Trophoblast cell (in vitro differentiated cells and primary cell): ENCODE measurements at regions not wholly inside any gene's neighbourhood (a gene's known extent, or its start where the extent isn't known, plus 50 kb on each side); places are given as distances from the start of the nearest gene placed in this dataset.
A peak's percentile ranks its signal among the peaks of the same experiment; 100 is the strongest.

Source experiments
- DNase-seq, 2 donors: peaks; one replicate each; pipeline ENCODE4 v3.0.0-alpha.2; 2016
- H2AFZ ChIP-seq: 2 replicates; pipeline ENCODE4 v1.6.1; 2013; ENCODE audit warnings: low read length, moderate library complexity, mild to moderate bottlenecking; ENCODE audit not compliant: insufficient read depth, poor library complexity
- H2AK5ac ChIP-seq: 2 replicates; pipeline ENCODE4 v1.6.1; 2013; ENCODE audit warnings: mild to moderate bottlenecking, low read length
- H2BK120ac ChIP-seq: 2 replicates; pipeline ENCODE4 v1.6.1; 2013; ENCODE audit warnings: low read length, mild to moderate bottlenecking, moderate library complexity; ENCODE audit not compliant: insufficient read depth, poor library complexity
- H2BK12ac ChIP-seq: 2 replicates; pipeline ENCODE4 v1.6.1; 2013; ENCODE audit warnings: mild to moderate bottlenecking, low read length, moderate library complexity
- H2BK5ac ChIP-seq: 2 replicates; pipeline ENCODE4 v1.6.1; 2013; ENCODE audit warnings: low read length, low read depth, moderate library complexity, mild to moderate bottlenecking; ENCODE audit not compliant: poor library complexity
- H3K14ac ChIP-seq: 2 replicates; pipeline ENCODE4 v1.6.1; 2013; ENCODE audit warnings: mild to moderate bottlenecking, low read length
- H3K18ac ChIP-seq: 2 replicates; pipeline ENCODE4 v1.6.1; 2013; ENCODE audit warnings: mild to moderate bottlenecking, low read length
- H3K23ac ChIP-seq: 2 replicates; pipeline ENCODE4 v1.6.1; 2013; ENCODE audit warnings: low read length
- H3K27ac ChIP-seq: 2 replicates; pipeline ENCODE4 v1.5.1; 2013; ENCODE audit warnings: low read depth, mild to moderate bottlenecking, inconsistent platforms, low read length, moderate library complexity
- H3K27me3 ChIP-seq: 2 replicates; pipeline ENCODE4 v1.6.1; 2013; ENCODE audit warnings: inconsistent platforms, mild to moderate bottlenecking, low read length, moderate library complexity; ENCODE audit not compliant: insufficient read depth
- H3K36me3 ChIP-seq, 2 experiments: 1 replicate in 1 of 2; 2 replicates in 1 of 2; pipeline ENCODE4 v1.6.1; 2013; ENCODE audit warnings: low read length in 2 of 2, mild to moderate bottlenecking in 2 of 2, moderate library complexity in 1 of 2; ENCODE audit not compliant: insufficient read depth in 2 of 2, control insufficient read depth in 1 of 2
- H3K4ac ChIP-seq: 2 replicates; pipeline ENCODE4 v1.6.1; 2013; ENCODE audit warnings: low read depth, mild to moderate bottlenecking, low read length, moderate library complexity
- H3K4me1 ChIP-seq, 2 experiments: 1 replicate in 1 of 2; 2 replicates in 1 of 2; pipeline ENCODE4 v1.6.1; 2013; ENCODE audit warnings: low read length in 2 of 2, mild to moderate bottlenecking in 2 of 2, moderate library complexity in 1 of 2; ENCODE audit not compliant: insufficient read depth in 2 of 2, control insufficient read depth in 1 of 2
- H3K4me2 ChIP-seq: 2 replicates; pipeline ENCODE4 v1.6.1; 2013; ENCODE audit warnings: inconsistent platforms, mild to moderate bottlenecking, low read length, moderate library complexity
- H3K4me3 ChIP-seq: 2 replicates; pipeline ENCODE4 v1.5.1; 2013; ENCODE audit warnings: mild to moderate bottlenecking, low read depth, low read length, inconsistent platforms
- H3K79me1 ChIP-seq: one replicate; pipeline ENCODE4 v1.6.1; 2013; ENCODE audit warnings: low read length
- H3K79me2 ChIP-seq: 2 replicates; pipeline ENCODE4 v1.6.1; 2013; ENCODE audit warnings: low read length, mild to moderate bottlenecking; ENCODE audit not compliant: control insufficient read depth, insufficient read depth, poor library complexity
- H3K9ac ChIP-seq: 2 replicates; pipeline ENCODE4 v1.6.1; 2013; ENCODE audit warnings: mild to moderate bottlenecking, low read length
- H3K9me3 ChIP-seq: 2 replicates; pipeline ENCODE4 v1.6.1; 2013; ENCODE audit warnings: low read depth, mild to moderate bottlenecking, control low read depth, inconsistent platforms, low read length; ENCODE audit not compliant: insufficient read depth
- H4K12ac ChIP-seq: 2 replicates; pipeline ENCODE4 v1.6.1; 2013; ENCODE audit warnings: low read depth, mild to moderate bottlenecking, low read length, moderate library complexity
- H4K8ac ChIP-seq: 2 replicates; pipeline ENCODE4 v1.6.1; 2013; ENCODE audit warnings: low read depth, mild to moderate bottlenecking, low read length, moderate library complexity
- H4K91ac ChIP-seq: one replicate; pipeline ENCODE4 v1.6.1; 2013; ENCODE audit warnings: low read depth, mild to moderate bottlenecking, low read length, moderate library complexity
- WGBS: extraction: QIAGEN DNeasy Blood & Tissue Kit; methylation state at CpG from one replicate; pipeline ENCODE4 v1.1.7; 2013; ENCODE audit warnings: missing lambda C conversion rate; ENCODE audit not compliant: insufficient read length, insufficient coverage; ENCODE audit errors: extremely low coverage; 5-methylcytosine and 5-hydroxymethylcytosine counted together

DNA sequence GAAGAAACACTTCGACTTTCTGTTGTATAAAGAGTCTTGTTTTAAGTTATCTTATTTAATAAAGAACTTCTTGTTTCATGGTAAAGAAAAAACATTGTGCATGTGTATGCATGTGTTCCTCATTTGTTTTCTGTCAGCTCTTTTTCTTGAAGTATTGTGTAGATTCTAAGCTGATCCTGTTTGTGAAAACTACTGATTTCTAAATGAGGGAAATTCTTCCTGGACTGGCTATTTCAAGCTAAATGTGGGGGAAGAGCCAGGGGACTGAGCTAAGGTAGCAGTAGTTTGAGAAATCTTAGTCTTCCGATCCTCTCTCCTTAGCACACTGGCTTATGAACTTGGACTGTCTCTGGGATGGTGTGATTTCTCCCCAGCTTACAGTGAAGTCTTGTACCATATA, 56.4 kb upstream of the RBMS1 start:
- Histone ChIP-seq H3K27ac (no peak overlapping the region), H3K4me1 (no peaks in the 10 kb centered on the region), H3K79me1 (no peaks in the 10 kb centered on the region), H4K91ac (no peak overlapping the region), H3K23ac (peak overlapping the region; percentile 99), H4K12ac (no peak overlapping the region), H2BK5ac (no peak overlapping the region), H3K18ac (no peak overlapping the region), H2AK5ac (no peak overlapping the region), H3K4me2 (no peak overlapping the region), H4K8ac (no peak overlapping the region), H2BK12ac (peak overlapping the region; percentile 71), H2BK120ac (no peak overlapping the region), H3K4ac (no peak overlapping the region), H3K36me3 (no peaks in the 10 kb centered on the region), H2AFZ (no peak overlapping the region), H3K14ac (no peak overlapping the region), H3K9me3 (no peaks in the 10 kb centered on the region), H3K4me3 (no peak overlapping the region), H3K79me2 (no peaks in the 10 kb centered on the region), H3K27me3 (no peaks in the 10 kb centered on the region), H3K9ac (no peak overlapping the region)
- DNase-seq = no peak
- no CpG with 5 or more reads among the region's 2 CpGs for WGBS

DNA sequence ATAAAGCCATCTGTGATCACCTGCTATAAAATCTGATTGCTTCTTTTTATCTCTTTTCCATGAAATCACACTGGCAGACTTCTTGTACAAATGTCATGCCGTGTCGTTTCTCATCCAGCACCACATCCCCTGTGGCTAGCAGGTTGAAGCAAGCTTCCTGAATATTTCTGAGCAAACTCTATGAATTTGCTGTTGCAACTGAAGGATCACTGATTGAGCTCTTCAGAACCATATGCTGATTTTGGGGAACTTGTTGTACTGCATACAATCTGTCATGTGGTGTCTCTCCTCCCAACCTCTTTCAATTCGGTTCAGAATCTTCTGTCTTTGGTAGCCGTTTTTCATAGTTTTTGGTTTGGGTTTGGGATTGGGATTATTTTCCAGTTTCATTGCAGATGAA, 57.7 kb upstream of the RBMS1 start:
- H3K4me2 ChIP-seq = no peak overlapping the region
- H3K36me3 ChIP-seq = no peaks in the 10 kb centered on the region
- H3K4me1 ChIP-seq = no peaks in the 10 kb centered on the region
- H3K79me2 ChIP-seq = no peaks in the 10 kb centered on the region
- no peak overlapping the region for H4K8ac ChIP-seq
- WGBS = no CpG with 5 or more reads among the region's 4 CpGs
- no peak overlapping the region for H3K4ac ChIP-seq
- H3K27me3 ChIP-seq = no peaks in the 10 kb centered on the region
- H2AK5ac ChIP-seq = no peak overlapping the region
- no peak overlapping the region for H2AFZ ChIP-seq
- H3K23ac ChIP-seq = no peak overlapping the region
- H2BK5ac ChIP-seq = no peak overlapping the region
- H3K18ac ChIP-seq = no peak overlapping the region
- H2BK12ac ChIP-seq = no peak overlapping the region
- no peak overlapping the region for H4K91ac ChIP-seq
- no peak overlapping the region for H4K12ac ChIP-seq
- H3K9me3 ChIP-seq = no peaks in the 10 kb centered on the region
- no peak overlapping the region for H3K27ac ChIP-seq
- no peak for DNase-seq
- no peak overlapping the region for H2BK120ac ChIP-seq
- no peak overlapping the region for H3K4me3 ChIP-seq
- H3K9ac ChIP-seq = no peak overlapping the region
- H3K14ac ChIP-seq = no peak overlapping the region
- H3K79me1 ChIP-seq = no peaks in the 10 kb centered on the region

DNA sequence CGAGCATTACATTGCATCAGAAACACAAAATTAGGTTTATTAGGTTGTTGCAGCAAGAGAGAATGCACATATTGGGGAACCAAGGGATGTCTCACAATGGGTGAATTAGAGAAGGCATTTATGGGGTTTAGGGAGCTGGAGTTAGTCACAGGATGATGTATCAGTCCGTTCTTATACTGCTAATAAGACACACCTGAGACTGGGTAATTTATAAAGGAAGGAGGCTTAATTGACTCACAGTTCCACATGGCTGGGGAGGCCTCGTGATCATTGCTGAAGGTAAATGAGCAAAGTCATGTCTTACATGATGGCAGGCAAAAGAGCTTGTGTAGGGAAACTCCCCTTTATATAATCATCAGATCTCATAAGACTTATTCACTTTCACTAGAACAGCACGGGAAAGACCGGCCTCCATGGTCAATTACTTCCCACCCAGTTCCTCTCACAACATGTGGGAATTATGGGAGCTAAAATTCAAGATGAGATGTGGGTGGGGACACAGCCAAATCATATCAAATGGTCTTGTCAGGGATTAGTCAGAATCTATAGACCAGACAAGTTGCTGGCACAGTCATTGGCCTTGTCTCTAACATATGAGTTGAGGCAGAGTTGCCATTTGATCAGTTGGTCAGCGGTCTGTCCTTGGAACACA, 61.9 kb upstream of the RBMS1 start:
- Histone ChIP-seq H3K4me3 (no peak overlapping the region), H3K23ac (no peak overlapping the region), H3K27ac (no peak overlapping the region), H3K4ac (no peak overlapping the region), H3K4me1 (peaks cover 0 to 2% of the 10 kb centered on the region in 2 experiments), H4K91ac (no peak overlapping the region), H2AFZ (no peak overlapping the region), H3K9me3 (no peaks in the 10 kb centered on the region), H3K27me3 (no peaks in the 10 kb centered on the region), H3K79me1 (peaks cover 2% of the 10 kb centered on the region), H3K36me3 (no peaks in the 10 kb centered on the region), H2BK120ac (no peak overlapping the region), H3K18ac (no peak overlapping the region), H3K9ac (no peak overlapping the region), H3K4me2 (no peak overlapping the region), H2BK12ac (no peak overlapping the region), H3K79me2 (no peaks in the 10 kb centered on the region), H2BK5ac (no peak overlapping the region), H3K14ac (no peak overlapping the region), H4K8ac (no peak overlapping the region), H2AK5ac (no peak overlapping the region), H4K12ac (no peak overlapping the region)
- WGBS = no CpG with 5 or more reads among the region's 6 CpGs
- DNase-seq = no peak

DNA sequence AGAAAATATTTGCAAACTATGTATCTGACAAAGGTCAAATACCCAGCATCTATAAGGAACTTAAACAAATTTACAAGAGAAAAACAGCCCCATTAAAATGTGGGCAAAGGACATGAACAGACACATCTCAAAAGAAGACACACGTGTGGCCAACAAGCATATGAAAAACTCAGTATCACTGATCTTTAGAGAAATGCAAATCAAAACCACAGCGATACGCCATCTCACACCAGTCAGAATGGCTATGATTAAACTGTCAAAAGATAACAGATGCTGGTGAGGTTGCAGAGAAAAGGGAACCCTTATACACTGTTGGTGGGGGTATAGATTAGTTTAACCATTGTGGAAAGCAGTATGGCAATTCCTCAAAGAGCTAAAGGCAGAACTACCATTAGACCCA, 64.3 kb upstream of the RBMS1 start:
- WGBS = no CpG with 5 or more reads among the region's 3 CpGs
- H3K23ac ChIP-seq = no peak overlapping the region
- no peak overlapping the region for H2AFZ ChIP-seq
- no peak overlapping the region for H2BK120ac ChIP-seq
- no peak for DNase-seq
- no peak overlapping the region for H3K18ac ChIP-seq
- no peak overlapping the region for H2AK5ac ChIP-seq
- H2BK12ac ChIP-seq = no peak overlapping the region
- H3K14ac ChIP-seq = no peak overlapping the region
- no peak overlapping the region for H3K4me2 ChIP-seq
- H3K27me3 ChIP-seq = no peaks in the 10 kb centered on the region
- H3K4me3 ChIP-seq = no peak overlapping the region
- no peak overlapping the region for H4K91ac ChIP-seq
- no peak overlapping the region for H3K4ac ChIP-seq
- no peaks in the 10 kb centered on the region for H3K36me3 ChIP-seq
- H3K9me3 ChIP-seq = no peaks in the 10 kb centered on the region
- H4K8ac ChIP-seq = no peak overlapping the region
- H3K79me1 ChIP-seq = peaks cover 7% of the 10 kb centered on the region
- no peak overlapping the region for H3K9ac ChIP-seq
- no peak overlapping the region for H2BK5ac ChIP-seq
- H3K4me1 ChIP-seq = peaks cover 0 to 5% of the 10 kb centered on the region in 2 experiments
- H3K27ac ChIP-seq = no peak overlapping the region
- H4K12ac ChIP-seq = no peak overlapping the region
- no peaks in the 10 kb centered on the region for H3K79me2 ChIP-seq
